ENCODE measurements at regions not wholly inside any gene's neighbourhood (a gene's known extent, or its start where the extent isn't known, plus 50 kb on each side); places are given as distances from the start of the nearest gene placed in this dataset.

DNA sequence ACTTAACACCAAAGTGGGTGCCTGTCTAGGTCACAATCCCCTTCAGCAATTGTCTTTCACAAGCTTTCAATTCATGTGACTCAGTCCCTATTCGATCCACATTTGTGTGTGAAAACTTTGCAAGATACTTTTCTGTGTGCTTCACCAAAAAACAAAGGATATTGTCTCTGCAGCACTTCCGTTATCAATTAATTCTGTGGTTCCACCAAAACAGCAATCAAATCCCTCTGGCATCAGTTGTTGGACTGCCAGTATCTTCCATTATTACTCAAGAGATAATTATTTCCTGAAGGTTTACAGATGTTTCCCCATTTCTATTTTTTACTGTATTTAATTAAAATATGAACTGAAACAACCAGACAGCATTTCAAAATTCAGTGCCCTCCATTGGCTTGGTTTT is 481.4 kb downstream of the SUCLA2 start:
- H3K9me3 ChIP-seq (ENCODE audit: control insufficient read depth in 1 of 2, low read length in 2 of 2): no peaks in the 10 kb centered on the region
- intact Hi-C loops (cut with micrococcal nuclease): no loop called here
- H3K27ac ChIP-seq (ENCODE audit: low read depth, low read length): no peak overlapping the region
- Mint-ChIP-seq H3K4me3 (no peak overlapping the region), H3K27ac (no peak overlapping the region), H3K4me1 (no peaks in the 10 kb centered on the region), H3K9me3 (peaks cover 2 to 9% (median 7%) of the 10 kb centered on the region in 8 donors), H3K36me3 (no peaks in the 10 kb centered on the region), H3K27me3 (no peaks in the 10 kb centered on the region)
- H3K4me3 ChIP-seq (ENCODE audit: low read length in 2 of 2): no peak overlapping the region
- DNase-seq: no peak
- ChIA-PET POLR2A (ENCODE audit: partially characterized antibody) (no interaction called here), CTCF (ENCODE audit: partially characterized antibody) (no interaction called here)
- H3K4me1 ChIP-seq (ENCODE audit: insufficient read depth, low read length): no peaks in the 10 kb centered on the region
- H3K27me3 ChIP-seq (ENCODE audit: insufficient read depth, low read length): no peaks in the 10 kb centered on the region
- H3K36me3 ChIP-seq (ENCODE audit: insufficient read depth, low read length): no peaks in the 10 kb centered on the region

DNA sequence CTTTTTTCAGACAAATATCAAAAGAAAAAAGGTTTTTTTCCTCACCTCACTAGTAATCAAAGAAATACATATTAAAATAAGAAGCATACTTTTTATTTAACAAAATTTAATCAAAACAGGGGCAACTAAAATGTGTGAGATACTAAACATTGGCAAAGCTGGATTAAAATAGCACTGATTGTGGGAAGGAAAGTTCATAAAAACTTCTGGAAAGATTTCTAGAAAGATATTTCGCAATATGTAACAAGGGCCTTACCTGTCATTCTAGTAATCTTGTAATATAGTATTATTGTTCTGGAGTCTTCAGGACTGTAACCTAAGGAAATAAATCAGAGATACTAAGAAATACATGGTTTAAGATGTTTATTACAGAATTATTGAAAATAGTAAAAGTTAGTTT is 482.5 kb downstream of the SUCLA2 start:
- no peak overlapping the region for H3K4me3 Mint-ChIP-seq
- no peaks in the 10 kb centered on the region for H3K27me3 ChIP-seq (ENCODE audit: insufficient read depth, low read length)
- POLR2A ChIA-PET (ENCODE audit: partially characterized antibody): no interaction called here
- no peak for DNase-seq
- intact Hi-C loops (cut with micrococcal nuclease): no loop called here
- CTCF ChIA-PET (ENCODE audit: partially characterized antibody): no interaction called here
- peaks cover 2 to 15% (median 7%) of the 10 kb centered on the region in 8 donors for H3K9me3 Mint-ChIP-seq
- no peak overlapping the region for H3K27ac ChIP-seq (ENCODE audit: low read depth, low read length)
- no peaks in the 10 kb centered on the region for H3K36me3 Mint-ChIP-seq
- no peaks in the 10 kb centered on the region for H3K27me3 Mint-ChIP-seq
- H3K27ac Mint-ChIP-seq: no peak overlapping the region
- H3K4me1 Mint-ChIP-seq: no peaks in the 10 kb centered on the region
- no peaks in the 10 kb centered on the region for H3K36me3 ChIP-seq (ENCODE audit: insufficient read depth, low read length)
- no peaks in the 10 kb centered on the region for H3K9me3 ChIP-seq (ENCODE audit: control insufficient read depth in 1 of 2, low read length in 2 of 2)
- no peaks in the 10 kb centered on the region for H3K4me1 ChIP-seq (ENCODE audit: insufficient read depth, low read length)
- H3K4me3 ChIP-seq (ENCODE audit: low read length in 2 of 2): no peak overlapping the region

DNA sequence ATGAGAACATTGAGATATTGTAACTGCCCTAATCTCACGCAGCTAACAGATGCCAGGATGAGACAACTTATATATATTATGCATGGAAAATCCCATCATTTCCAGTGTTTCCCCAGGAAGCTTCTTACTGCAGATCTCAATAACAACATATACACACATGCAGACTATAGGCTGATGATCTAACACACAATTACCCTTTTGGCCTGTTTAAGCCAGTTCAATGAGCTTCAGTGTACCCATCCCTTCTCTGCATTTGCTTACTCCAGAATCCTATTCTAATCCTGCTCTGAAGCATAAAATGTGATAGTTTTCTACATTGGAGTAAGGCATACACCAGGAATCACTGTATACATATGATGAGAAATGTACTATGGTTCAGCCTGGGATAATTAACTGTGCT is 489.4 kb downstream of the SUCLA2 start:
- no peak overlapping the region for H3K4me3 Mint-ChIP-seq
- DNase-seq: no peak

DNA sequence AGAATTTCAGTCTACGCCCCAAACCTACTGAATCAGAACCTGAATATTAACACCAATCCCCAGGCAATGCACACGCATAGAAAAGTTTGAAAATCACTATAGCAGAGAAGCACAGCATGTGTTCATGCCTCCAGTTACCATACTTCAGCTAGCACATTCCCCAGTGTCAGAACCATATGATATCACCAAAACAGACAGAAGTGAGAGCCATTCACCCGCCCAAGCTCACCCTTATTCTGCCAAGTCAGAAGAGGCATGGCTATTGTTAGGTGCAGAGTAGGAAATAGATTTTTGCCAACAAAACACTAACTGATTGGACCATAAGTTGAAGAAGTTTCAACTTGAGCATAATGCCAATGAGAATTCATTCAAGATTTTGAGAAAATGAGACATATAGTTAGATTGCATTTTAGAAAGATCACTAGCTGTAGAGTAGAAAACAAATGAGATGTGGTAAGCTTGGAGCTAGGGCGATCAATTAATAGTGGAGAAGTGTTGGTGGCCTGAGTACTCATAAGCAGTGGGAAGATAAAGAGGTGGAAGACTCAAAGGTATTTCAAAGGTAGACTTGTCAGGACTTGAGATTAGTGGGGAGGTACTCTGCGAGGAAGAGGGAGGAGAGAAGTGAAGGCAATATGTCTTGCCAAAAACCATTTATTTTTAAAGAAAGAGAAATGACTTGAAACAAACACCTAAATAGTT is 492.4 kb downstream of the SUCLA2 start:
- Mint-ChIP-seq H3K36me3 (no peaks in the 10 kb centered on the region), H3K4me3 (no peak overlapping the region), H3K27me3 (no peaks in the 10 kb centered on the region), H3K4me1 (no peaks in the 10 kb centered on the region), H3K27ac (no peak overlapping the region), H3K9me3 (peaks cover 0 to 4% (median under 1%) of the 10 kb centered on the region in 8 donors)
- Histone ChIP-seq H3K27ac (ENCODE audit: low read depth, low read length) (no peak overlapping the region), H3K9me3 (ENCODE audit: control insufficient read depth in 1 of 2, low read length in 2 of 2) (no peaks in the 10 kb centered on the region), H3K4me1 (ENCODE audit: insufficient read depth, low read length) (no peaks in the 10 kb centered on the region), H3K36me3 (ENCODE audit: insufficient read depth, low read length) (no peaks in the 10 kb centered on the region), H3K27me3 (ENCODE audit: insufficient read depth, low read length) (no peaks in the 10 kb centered on the region), H3K4me3 (ENCODE audit: low read length in 2 of 2) (no peak overlapping the region)
- ChIA-PET CTCF (ENCODE audit: partially characterized antibody) (no interaction called here), POLR2A (ENCODE audit: partially characterized antibody) (no interaction called here)
- intact Hi-C loops (cut with micrococcal nuclease): no loop called here
- no peak for DNase-seq

More for the DNA sequence above, 489.4 kb downstream of the SUCLA2 start:
- ChIA-PET POLR2A (ENCODE audit: partially characterized antibody) (no interaction called here), CTCF (ENCODE audit: partially characterized antibody) (no interaction called here)
- H3K27me3 Mint-ChIP-seq: no peaks in the 10 kb centered on the region
- no peaks in the 10 kb centered on the region for H3K36me3 Mint-ChIP-seq
- Histone ChIP-seq H3K4me3 (ENCODE audit: low read length in 2 of 2) (no peak overlapping the region), H3K27ac (ENCODE audit: low read depth, low read length) (no peak overlapping the region), H3K36me3 (ENCODE audit: insufficient read depth, low read length) (no peaks in the 10 kb centered on the region), H3K27me3 (ENCODE audit: insufficient read depth, low read length) (no peaks in the 10 kb centered on the region), H3K4me1 (ENCODE audit: insufficient read depth, low read length) (no peaks in the 10 kb centered on the region), H3K9me3 (ENCODE audit: control insufficient read depth in 1 of 2, low read length in 2 of 2) (no peaks in the 10 kb centered on the region)
- intact Hi-C loops (cut with micrococcal nuclease): no loop called here
- H3K27ac Mint-ChIP-seq: no peak overlapping the region
- H3K4me1 Mint-ChIP-seq: no peaks in the 10 kb centered on the region
- peaks cover 0 to 15% (median 6%) of the 10 kb centered on the region in 8 donors for H3K9me3 Mint-ChIP-seq

DNA sequence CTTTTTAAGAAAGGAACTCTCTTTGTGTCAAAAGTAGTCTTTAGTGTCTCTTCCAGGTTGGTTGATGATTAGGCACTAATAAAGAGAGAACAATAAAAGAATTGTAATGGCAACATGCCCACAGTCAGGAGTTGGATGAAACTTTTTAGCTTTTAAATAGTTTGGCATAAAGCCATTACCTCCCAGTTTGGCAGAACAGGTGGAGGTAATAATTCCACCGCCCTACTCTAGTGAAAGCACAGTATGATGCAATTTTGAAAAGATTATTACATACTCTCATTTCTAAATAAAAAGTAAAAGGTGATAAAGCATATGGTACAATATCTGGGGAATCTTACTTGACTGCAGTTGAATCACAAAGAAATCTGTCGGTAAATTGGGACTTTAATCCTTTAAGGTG is 497.6 kb downstream of the SUCLA2 start:
- H3K36me3 Mint-ChIP-seq: no peaks in the 10 kb centered on the region
- no peaks in the 10 kb centered on the region for H3K9me3 Mint-ChIP-seq
- Histone ChIP-seq H3K4me1 (ENCODE audit: insufficient read depth, low read length) (no peaks in the 10 kb centered on the region), H3K9me3 (ENCODE audit: control insufficient read depth in 1 of 2, low read length in 2 of 2) (no peaks in the 10 kb centered on the region), H3K36me3 (ENCODE audit: insufficient read depth, low read length) (no peaks in the 10 kb centered on the region), H3K27me3 (ENCODE audit: insufficient read depth, low read length) (no peaks in the 10 kb centered on the region), H3K4me3 (ENCODE audit: low read length in 2 of 2) (no peak overlapping the region), H3K27ac (ENCODE audit: low read depth, low read length) (no peak overlapping the region)
- DNase-seq: no peak
- H3K27ac Mint-ChIP-seq: no peak overlapping the region
- H3K4me3 Mint-ChIP-seq: no peak overlapping the region
- peaks cover 0 to under 1% (median 0%) of the 10 kb centered on the region in 4 donors for H3K4me1 Mint-ChIP-seq
- ChIA-PET POLR2A (ENCODE audit: partially characterized antibody) (no interaction called here), CTCF (ENCODE audit: partially characterized antibody) (no interaction called here)
- intact Hi-C loops (cut with micrococcal nuclease): no loop called here
- H3K27me3 Mint-ChIP-seq: no peaks in the 10 kb centered on the region

DNA sequence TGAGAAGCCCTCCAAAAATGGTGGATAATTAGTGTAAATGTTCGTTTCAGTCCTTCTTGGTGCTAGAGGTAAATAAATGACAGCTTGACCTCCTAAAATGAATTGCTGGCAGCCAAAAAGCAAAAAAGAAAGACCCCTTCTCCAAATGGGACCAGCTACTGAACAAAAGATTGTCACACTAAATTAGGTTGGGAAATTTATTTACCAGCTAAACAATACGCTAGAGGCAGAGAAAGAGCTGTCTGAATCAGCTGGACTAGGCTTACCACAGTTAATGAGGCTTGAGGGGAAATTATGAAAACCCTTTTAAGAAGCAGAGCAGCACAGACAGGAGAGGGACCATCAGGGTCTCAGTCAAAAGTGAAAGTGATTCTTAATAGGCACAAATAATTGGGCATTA is 498.9 kb downstream of the SUCLA2 start:
- intact Hi-C loops (cut with micrococcal nuclease): no loop called here
- H3K27me3 Mint-ChIP-seq: no peaks in the 10 kb centered on the region
- no peaks in the 10 kb centered on the region for H3K4me1 ChIP-seq (ENCODE audit: insufficient read depth, low read length)
- no peak overlapping the region for H3K4me3 ChIP-seq (ENCODE audit: low read length in 2 of 2)
- no peaks in the 10 kb centered on the region for H3K9me3 ChIP-seq (ENCODE audit: control insufficient read depth in 1 of 2, low read length in 2 of 2)
- no peak overlapping the region for H3K27ac ChIP-seq (ENCODE audit: low read depth, low read length)
- H3K9me3 Mint-ChIP-seq: no peaks in the 10 kb centered on the region
- no peak overlapping the region for H3K4me3 Mint-ChIP-seq
- H3K4me1 Mint-ChIP-seq: peaks cover 0 to 4% (median under 1%) of the 10 kb centered on the region in 4 donors
- no peaks in the 10 kb centered on the region for H3K36me3 Mint-ChIP-seq
- DNase-seq: no peak
- ChIA-PET CTCF (ENCODE audit: partially characterized antibody) (no interaction called here), POLR2A (ENCODE audit: partially characterized antibody) (no interaction called here)
- H3K27me3 ChIP-seq (ENCODE audit: insufficient read depth, low read length): no peaks in the 10 kb centered on the region
- no peaks in the 10 kb centered on the region for H3K36me3 ChIP-seq (ENCODE audit: insufficient read depth, low read length)
- H3K27ac Mint-ChIP-seq: no peak overlapping the region

DNA sequence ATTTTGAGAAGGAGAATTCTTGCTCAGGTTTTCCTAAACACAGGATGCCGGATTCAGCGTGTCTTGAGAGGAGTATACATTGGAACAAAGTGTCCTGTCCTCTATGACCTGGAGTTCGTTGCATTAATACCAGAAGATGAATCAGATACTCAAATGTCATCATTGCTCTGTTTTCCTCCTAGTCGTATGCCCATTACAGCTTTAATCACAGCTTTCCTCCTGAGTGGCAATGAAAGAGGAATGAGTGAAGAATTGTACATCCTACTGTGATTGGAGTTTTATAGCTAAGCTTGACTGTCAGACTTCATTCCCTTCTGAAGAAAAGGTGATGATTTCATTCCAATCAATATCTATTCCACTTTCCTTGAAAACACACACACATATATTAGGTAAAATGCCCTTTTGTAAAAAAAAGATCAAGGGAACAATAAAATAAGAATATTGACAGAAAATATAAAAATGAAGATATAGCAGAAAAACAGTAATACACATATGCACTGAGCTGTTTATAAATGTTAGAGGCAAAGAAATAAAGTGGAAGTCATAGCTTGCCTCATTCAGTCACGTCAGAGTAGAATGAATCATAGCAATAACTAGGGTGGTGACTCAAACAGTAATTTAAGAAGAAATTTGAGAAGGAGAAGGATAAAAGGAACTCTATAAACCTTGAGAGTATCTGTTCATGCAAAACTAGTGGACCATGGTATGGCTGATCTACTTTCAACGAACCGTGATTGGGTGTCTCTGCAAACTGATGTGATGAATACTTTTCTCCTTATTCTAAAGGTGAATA is 501.5 kb downstream of the SUCLA2 start:
- Histone ChIP-seq H3K36me3 (ENCODE audit: insufficient read depth, low read length) (no peaks in the 10 kb centered on the region), H3K27ac (ENCODE audit: low read depth, low read length) (no peak overlapping the region), H3K27me3 (ENCODE audit: insufficient read depth, low read length) (no peaks in the 10 kb centered on the region), H3K9me3 (ENCODE audit: control insufficient read depth in 1 of 2, low read length in 2 of 2) (no peaks in the 10 kb centered on the region), H3K4me1 (ENCODE audit: insufficient read depth, low read length) (no peaks in the 10 kb centered on the region), H3K4me3 (ENCODE audit: low read length in 2 of 2) (no peak overlapping the region)
- no peak overlapping the region for H3K4me3 Mint-ChIP-seq
- H3K36me3 Mint-ChIP-seq: no peaks in the 10 kb centered on the region
- DNase-seq: no peak
- intact Hi-C loops (cut with micrococcal nuclease): no loop called here
- POLR2A ChIA-PET (ENCODE audit: partially characterized antibody): no interaction called here
- H3K27me3 Mint-ChIP-seq: no peaks in the 10 kb centered on the region
- peaks cover 0 to 4% (median under 1%) of the 10 kb centered on the region in 4 donors for H3K4me1 Mint-ChIP-seq
- peaks cover 0 to 2% (median 0%) of the 10 kb centered on the region in 8 donors for H3K9me3 Mint-ChIP-seq
- H3K27ac Mint-ChIP-seq: no peak overlapping the region
- CTCF ChIA-PET (ENCODE audit: partially characterized antibody): no interaction called here

Measured in CD4-positive, alpha-beta memory T cell (primary cell).